ENCODE measurements at regions not wholly inside any gene's neighbourhood (a gene's known extent, or its start where the extent isn't known, plus 50 kb on each side); places are given as distances from the start of the nearest gene placed in this dataset.

DNA sequence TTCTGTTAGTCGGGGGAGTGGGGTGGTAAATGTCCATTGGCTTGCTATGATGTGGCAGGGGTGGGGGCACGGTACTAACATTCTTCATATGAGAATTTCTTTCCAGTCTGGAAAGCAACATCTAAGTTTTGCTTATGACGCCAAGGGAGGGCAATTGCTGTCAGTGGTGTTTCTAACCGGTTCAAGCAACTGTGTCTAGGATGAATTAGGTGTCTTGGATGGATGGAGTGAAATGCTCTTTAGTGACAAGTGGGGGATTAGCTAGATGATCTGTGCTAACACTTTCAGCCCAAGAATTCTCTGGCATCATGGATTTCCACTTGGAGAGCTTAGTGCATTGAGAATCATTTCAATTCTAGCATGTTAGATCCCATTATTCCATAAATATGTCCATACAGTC, 262.6 kb upstream of the SORL1-AS1 start:
- 79% methylated on average over 3 to 4 of the region's 4 CpGs for WGBS, 2 donors (ENCODE audit: low coverage in 1 of 2)

DNA sequence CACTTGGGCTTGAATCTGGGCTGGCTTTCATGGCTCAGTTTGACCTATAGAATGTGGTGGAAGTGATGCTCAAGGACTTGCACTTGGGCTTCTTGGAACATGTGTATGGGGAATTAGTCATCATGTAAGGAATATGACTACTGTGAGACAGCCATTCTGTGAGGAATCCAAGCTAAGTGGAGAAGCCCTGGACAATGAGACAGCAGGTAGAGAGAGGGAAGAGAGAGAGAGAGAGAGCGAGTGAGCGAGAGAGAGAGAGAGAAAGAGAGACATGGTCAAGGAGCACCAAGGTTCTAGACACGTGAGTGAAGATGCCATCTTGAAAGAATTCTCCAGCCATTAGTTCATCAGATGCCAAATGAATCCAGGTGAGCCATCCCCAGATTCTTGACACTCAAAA, 261.6 kb upstream of the SORL1-AS1 start:
- in situ Hi-C loops (cut with MboI; ENCODE audit: low pct_ligation_motif_present in 1 of 4, low pct_unique_long_range_greater_than_20kb in 1 of 4, low sequenced_read_pairs in 3 of 4): no loop called here

More for the DNA sequence above, 262.6 kb upstream of the SORL1-AS1 start:
- Histone ChIP-seq H3K36me3 (no peaks in the 10 kb centered on the region), H3K4me3 (no peak overlapping the region), H3K27me3 (no peaks in the 10 kb centered on the region), H3K9me3 (no peaks in the 10 kb centered on the region), H3K4me1 (no peaks in the 10 kb centered on the region), H3K27ac (no peak overlapping the region)
- TF ChIP-seq EP300 (IDR thresholded peaks at IDR 0.05; ENCODE audit: low read depth) (no peak), POLR2A (IDR thresholded peaks at IDR 0.05) (no peak), POLR2AphosphoS5 (IDR thresholded peaks at IDR 0.05) (no peak)
- TF ChIP-seq, protein P1, sequence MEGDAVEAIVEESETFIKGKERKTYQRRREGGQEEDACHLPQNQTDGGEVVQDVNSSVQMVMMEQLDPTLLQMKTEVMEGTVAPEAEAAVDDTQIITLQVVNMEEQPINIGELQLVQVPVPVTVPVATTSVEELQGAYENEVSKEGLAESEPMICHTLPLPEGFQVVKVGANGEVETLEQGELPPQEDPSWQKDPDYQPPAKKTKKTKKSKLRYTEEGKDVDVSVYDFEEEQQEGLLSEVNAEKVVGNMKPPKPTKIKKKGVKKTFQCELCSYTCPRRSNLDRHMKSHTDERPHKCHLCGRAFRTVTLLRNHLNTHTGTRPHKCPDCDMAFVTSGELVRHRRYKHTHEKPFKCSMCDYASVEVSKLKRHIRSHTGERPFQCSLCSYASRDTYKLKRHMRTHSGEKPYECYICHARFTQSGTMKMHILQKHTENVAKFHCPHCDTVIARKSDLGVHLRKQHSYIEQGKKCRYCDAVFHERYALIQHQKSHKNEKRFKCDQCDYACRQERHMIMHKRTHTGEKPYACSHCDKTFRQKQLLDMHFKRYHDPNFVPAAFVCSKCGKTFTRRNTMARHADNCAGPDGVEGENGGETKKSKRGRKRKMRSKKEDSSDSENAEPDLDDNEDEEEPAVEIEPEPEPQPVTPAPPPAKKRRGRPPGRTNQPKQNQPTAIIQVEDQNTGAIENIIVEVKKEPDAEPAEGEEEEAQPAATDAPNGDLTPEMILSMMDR (IDR thresholded peaks at IDR 0.05): no peak
- in situ Hi-C loops (cut with MboI; ENCODE audit: low pct_ligation_motif_present in 1 of 4, low pct_unique_long_range_greater_than_20kb in 1 of 4, low sequenced_read_pairs in 3 of 4) (no loop called here), intact Hi-C loops (cut with DNase I; ENCODE audit: low total_unique reads) (no loop called here)
- no peak for DNase-seq

DNA sequence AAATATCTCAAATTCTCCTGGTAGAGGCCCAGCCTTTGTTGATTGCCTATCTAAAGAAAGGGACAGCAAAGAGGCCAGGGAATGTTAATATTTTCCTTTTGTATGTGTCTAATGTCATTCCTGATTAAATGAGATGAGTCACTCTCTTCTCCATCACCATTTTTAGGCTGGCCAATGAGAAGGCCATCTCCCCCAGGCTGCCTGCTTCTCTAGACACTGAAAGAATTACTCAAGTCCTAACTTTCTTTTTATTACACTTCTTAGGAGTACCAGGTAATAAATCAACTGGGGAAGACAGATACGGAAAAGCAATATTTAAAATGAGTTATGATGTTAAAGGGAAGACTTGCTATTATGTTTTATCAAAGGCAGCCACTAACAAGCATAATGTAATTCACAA, 259.2 kb upstream of the SORL1-AS1 start:
- 41 to 50% methylated on average over 1 of the region's 1 CpG for WGBS, 2 donors (ENCODE audit: low coverage in 1 of 2)
- TF ChIP-seq EP300 (IDR thresholded peaks at IDR 0.05; ENCODE audit: low read depth) (no peak), POLR2A (IDR thresholded peaks at IDR 0.05) (no peak), POLR2AphosphoS5 (IDR thresholded peaks at IDR 0.05) (no peak)
- TF ChIP-seq, protein P1 (IDR thresholded peaks at IDR 0.05): no peak
- H3K27me3 ChIP-seq: no peaks in the 10 kb centered on the region
- no peak overlapping the region for H3K27ac ChIP-seq
- H3K36me3 ChIP-seq: no peaks in the 10 kb centered on the region
- in situ Hi-C loops (cut with MboI; ENCODE audit: low pct_ligation_motif_present in 1 of 4, low pct_unique_long_range_greater_than_20kb in 1 of 4, low sequenced_read_pairs in 3 of 4) (no loop called here), intact Hi-C loops (cut with DNase I; ENCODE audit: low total_unique reads) (no loop called here)
- no peak for DNase-seq
- H3K4me1 ChIP-seq: no peaks in the 10 kb centered on the region
- no peaks in the 10 kb centered on the region for H3K9me3 ChIP-seq
- H3K4me3 ChIP-seq: no peak overlapping the region

More for the DNA sequence above, 261.6 kb upstream of the SORL1-AS1 start:
- Histone ChIP-seq H3K27ac (no peak overlapping the region), H3K27me3 (no peaks in the 10 kb centered on the region), H3K4me1 (no peaks in the 10 kb centered on the region), H3K9me3 (no peaks in the 10 kb centered on the region), H3K36me3 (no peaks in the 10 kb centered on the region), H3K4me3 (no peak overlapping the region)
- WGBS, 2 donors (ENCODE audit: low coverage in 1 of 2): 87 to 92% methylated on average over 3 of the region's 3 CpGs
- no peak for TF ChIP-seq POLR2A (IDR thresholded peaks at IDR 0.05)
- no peak for DNase-seq
- intact Hi-C loops (cut with DNase I; ENCODE audit: low total_unique reads): no loop called here

DNA sequence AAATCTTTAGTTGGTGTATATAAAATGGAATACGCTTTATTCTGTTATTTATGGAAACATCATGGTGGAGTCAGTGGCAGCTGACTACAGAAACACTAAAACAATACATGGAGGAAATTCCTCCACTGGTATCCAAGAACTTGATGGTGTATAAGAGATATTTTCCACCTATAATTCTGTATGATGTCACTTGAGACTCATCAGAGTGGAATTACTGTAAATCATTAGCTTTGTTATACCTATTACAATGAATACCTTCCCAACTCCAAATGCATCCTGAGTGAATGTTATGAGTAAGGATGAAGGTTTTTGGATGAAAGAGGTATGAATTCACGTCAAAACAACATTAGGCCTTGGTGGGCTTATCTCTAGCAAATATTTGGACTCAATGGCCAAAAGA, 258.5 kb upstream of the SORL1-AS1 start:
- no peak for TF ChIP-seq EP300 (IDR thresholded peaks at IDR 0.05; ENCODE audit: low read depth)
- TF ChIP-seq POLR2AphosphoS5 (IDR thresholded peaks at IDR 0.05): no peak
- TF ChIP-seq, protein P1 (IDR thresholded peaks at IDR 0.05): no peak
- TF ChIP-seq POLR2A (IDR thresholded peaks at IDR 0.05): no peak
- intact Hi-C loops (cut with DNase I; ENCODE audit: low total_unique reads): no loop called here
- DNase-seq: no peak
- H3K27ac ChIP-seq: no peak overlapping the region
- H3K4me3 ChIP-seq: no peak overlapping the region
- 65 to 67% methylated on average over 2 of the region's 2 CpGs for WGBS, 2 donors (ENCODE audit: low coverage in 1 of 2)
- no peaks in the 10 kb centered on the region for H3K9me3 ChIP-seq
- no peaks in the 10 kb centered on the region for H3K27me3 ChIP-seq
- H3K36me3 ChIP-seq: no peaks in the 10 kb centered on the region
- in situ Hi-C loops (cut with MboI; ENCODE audit: low pct_ligation_motif_present in 1 of 4, low pct_unique_long_range_greater_than_20kb in 1 of 4, low sequenced_read_pairs in 3 of 4): no loop called here
- H3K4me1 ChIP-seq: no peaks in the 10 kb centered on the region

DNA sequence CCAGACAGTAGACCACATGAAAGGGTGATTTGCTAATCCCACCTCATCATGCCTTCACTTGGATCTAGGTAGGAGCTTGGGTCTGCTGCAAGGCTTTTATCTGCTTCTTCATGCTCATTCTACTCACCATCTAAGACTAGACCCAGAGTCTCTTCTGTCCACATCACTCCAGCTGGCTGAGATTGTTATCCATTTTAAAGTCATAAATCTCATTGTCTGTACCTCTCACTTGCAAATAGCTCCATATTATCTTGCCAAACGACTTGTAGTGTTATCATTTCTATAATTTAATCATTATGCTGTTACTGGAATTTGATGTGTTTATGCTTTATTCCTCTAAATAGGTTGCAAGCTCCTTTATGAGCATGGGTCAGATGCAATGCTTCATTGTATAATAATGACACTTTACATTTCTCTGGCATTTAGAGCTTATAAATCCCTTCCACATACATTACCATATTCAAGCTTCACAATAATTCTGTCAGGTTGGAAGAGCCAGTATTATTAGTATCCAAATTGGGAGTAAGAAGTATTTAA, 254.2 kb upstream of the SORL1-AS1 start:
- in situ Hi-C loops (cut with MboI; ENCODE audit: low pct_ligation_motif_present in 1 of 4, low pct_unique_long_range_greater_than_20kb in 1 of 4, low sequenced_read_pairs in 3 of 4) (no loop called here), intact Hi-C loops (cut with DNase I; ENCODE audit: low total_unique reads) (no loop called here)
- Histone ChIP-seq H3K9me3 (no peaks in the 10 kb centered on the region), H3K36me3 (no peaks in the 10 kb centered on the region), H3K4me1 (no peaks in the 10 kb centered on the region), H3K4me3 (no peak overlapping the region), H3K27me3 (no peaks in the 10 kb centered on the region), H3K27ac (no peak overlapping the region)
- 0 to 5% methylated on average over 1 of the region's 1 CpG for WGBS, 2 donors (ENCODE audit: low coverage in 1 of 2)
- DNase-seq: no peak
- TF ChIP-seq POLR2A (IDR thresholded peaks at IDR 0.05) (no peak), EP300 (IDR thresholded peaks at IDR 0.05; ENCODE audit: low read depth) (no peak), POLR2AphosphoS5 (IDR thresholded peaks at IDR 0.05) (no peak)
- TF ChIP-seq, protein P1 (IDR thresholded peaks at IDR 0.05): no peak

Measured in transverse colon (tissue), 4 donors.